Coronary artery (tissue), 2 donors: ENCODE measurements at regions not wholly inside any gene's neighbourhood (a gene's known extent, or its start where the extent isn't known, plus 50 kb on each side); places are given as distances from the start of the nearest gene placed in this dataset.

Experiments
- DNase-seq: peaks from one replicate; pipeline ENCODE4 v3.0.0-alpha.2; 2017; ENCODE audit warnings: low spot score
- H3K27ac ChIP-seq, 2 donors: fragments of 200-600 bp; sonication (generic); one replicate each; pipeline ENCODE4 v1.5.1; 2016 to 2019
- H3K4me3 ChIP-seq: fragments of 200-600 bp; sonication (generic); 2 replicates; pipeline ENCODE4 v1.5.1; 2016; ENCODE audit warnings: mild to moderate bottlenecking, moderate library complexity
- TF ChIP-seq, protein P1 (sequence below): fragments of 200-600 bp; sonication (generic); IDR thresholded peaks from one replicate; pipeline ENCODE4 v1.5.1; 2019; ENCODE audit warnings: antibody characterized with exemption

DNA sequence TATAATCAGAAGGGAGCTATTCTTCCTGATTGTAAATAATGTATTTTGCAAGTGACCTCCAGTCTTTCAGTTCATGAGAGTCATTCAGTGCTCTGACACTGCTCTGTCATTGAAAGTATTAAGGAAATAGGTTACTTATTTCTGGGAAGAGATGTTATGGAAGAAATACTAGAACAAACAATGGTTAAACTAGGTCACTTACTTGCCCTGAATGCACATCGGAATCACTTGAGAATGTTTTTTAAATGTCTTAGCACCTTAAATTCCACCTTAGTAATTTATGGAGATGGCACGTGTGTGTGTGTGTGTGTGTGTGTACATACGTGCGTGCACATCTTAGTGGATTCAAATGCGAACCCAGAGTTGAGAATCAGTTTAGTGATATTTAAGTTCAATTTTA is 126.6 kb upstream of the KCNH7 start:
- Histone ChIP-seq H3K4me3 (no peak overlapping the region), H3K27ac (no peak overlapping the region)
- TF ChIP-seq, protein P1, sequence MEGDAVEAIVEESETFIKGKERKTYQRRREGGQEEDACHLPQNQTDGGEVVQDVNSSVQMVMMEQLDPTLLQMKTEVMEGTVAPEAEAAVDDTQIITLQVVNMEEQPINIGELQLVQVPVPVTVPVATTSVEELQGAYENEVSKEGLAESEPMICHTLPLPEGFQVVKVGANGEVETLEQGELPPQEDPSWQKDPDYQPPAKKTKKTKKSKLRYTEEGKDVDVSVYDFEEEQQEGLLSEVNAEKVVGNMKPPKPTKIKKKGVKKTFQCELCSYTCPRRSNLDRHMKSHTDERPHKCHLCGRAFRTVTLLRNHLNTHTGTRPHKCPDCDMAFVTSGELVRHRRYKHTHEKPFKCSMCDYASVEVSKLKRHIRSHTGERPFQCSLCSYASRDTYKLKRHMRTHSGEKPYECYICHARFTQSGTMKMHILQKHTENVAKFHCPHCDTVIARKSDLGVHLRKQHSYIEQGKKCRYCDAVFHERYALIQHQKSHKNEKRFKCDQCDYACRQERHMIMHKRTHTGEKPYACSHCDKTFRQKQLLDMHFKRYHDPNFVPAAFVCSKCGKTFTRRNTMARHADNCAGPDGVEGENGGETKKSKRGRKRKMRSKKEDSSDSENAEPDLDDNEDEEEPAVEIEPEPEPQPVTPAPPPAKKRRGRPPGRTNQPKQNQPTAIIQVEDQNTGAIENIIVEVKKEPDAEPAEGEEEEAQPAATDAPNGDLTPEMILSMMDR = no peak
- DNase-seq = no peak

DNA sequence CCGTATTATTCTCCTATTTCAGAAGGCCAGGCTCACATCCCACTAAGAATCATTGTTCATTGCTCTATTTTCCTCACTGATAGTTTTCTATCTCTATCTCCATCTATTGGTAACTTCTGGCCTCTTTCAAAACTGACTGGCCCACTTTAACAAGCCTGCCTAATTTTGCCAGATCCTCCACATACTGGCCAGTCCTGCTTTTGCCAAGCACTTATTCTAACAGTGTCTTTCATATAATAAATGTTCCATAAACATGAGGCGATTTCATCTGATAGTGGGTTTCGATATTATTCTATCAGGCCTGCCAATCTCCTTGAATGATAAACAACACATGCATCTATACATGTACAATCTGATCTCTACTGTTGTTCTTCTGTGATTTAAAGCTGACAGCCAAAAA is 125.9 kb upstream of the KCNH7 start:
- Histone ChIP-seq H3K4me3 (no peak overlapping the region), H3K27ac (no peak overlapping the region)
- TF ChIP-seq, protein P1 = no peak
- no peak for DNase-seq

DNA sequence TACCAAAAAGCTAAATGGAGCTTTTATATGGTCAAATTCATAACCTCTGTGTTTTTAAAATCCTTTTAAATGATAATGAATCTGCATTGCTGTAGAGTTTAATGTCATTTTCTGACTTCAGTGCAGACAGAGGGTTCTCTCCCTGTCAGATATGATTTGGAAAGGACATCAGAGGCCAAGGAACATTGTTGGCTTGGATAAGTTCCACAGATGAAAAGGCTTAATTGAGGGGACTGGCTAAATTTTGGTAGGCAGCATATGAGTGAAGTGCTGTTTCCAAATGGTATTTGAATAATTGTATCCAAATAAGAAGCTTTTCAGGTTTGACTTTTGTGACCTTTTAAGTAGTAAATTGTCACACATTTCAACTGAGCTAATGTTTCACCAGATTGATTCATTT is 124.6 kb upstream of the KCNH7 start:
- no peak overlapping the region for H3K4me3 ChIP-seq
- TF ChIP-seq, protein P1 = no peak
- no peak for DNase-seq

GRCh38 chr2:162945785-162946184 is 107.2 kb upstream of the KCNH7 start:
- H3K4me3 ChIP-seq = no peak overlapping the region
- TF ChIP-seq, protein P1 = no peak
- no peak for DNase-seq
- no peak overlapping the region for H3K27ac ChIP-seq

More for the DNA sequence above, 124.6 kb upstream of the KCNH7 start:
- no peak overlapping the region for H3K27ac ChIP-seq

DNA sequence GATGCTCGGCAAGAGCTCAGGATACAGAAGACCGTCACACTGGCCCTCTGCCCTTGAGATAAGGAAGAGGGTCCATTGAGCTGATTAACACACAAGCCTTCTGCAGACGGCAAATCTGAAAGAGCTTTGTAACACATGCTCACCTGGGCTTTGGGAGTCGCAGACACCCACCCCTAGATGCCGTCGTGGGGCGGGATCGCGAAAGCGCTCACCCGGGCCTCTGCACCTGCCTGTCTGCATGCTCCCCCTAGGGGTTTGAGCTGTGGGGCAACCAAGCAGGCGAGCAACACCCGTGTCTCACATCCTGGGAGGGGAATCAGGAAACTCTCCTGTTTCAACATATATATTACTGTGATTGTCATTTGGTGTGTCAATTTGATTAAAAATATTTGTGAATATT is 99.8 kb upstream of the KCNH7 start:
- H3K4me3 ChIP-seq = no peak overlapping the region
- no peak overlapping the region for H3K27ac ChIP-seq
- TF ChIP-seq, protein P1 = no peak
- DNase-seq = no peak

GRCh38 chr2:162934191-162934590 is 95.6 kb upstream of the KCNH7 start:
- TF ChIP-seq, protein P1 = no peak
- Histone ChIP-seq H3K27ac (no peak overlapping the region), H3K4me3 (no peak overlapping the region)
- DNase-seq = no peak

- no peak overlapping the region for H3K27ac ChIP-seq
- TF ChIP-seq, protein P1 = no peak
- no peak for DNase-seq
- no peak overlapping the region for H3K4me3 ChIP-seq
Observed at GRCh38 chr2:162932416-162932815, 93.8 kb upstream of the KCNH7 start.
